Keratinocyte (primary cell): ENCODE measurements at regions not wholly inside any gene's neighbourhood (a gene's known extent, or its start where the extent isn't known, plus 50 kb on each side); places are given as distances from the start of the nearest gene placed in this dataset.

Source experiments
- DNase-seq: peaks from one replicate; pipeline ENCODE4 v3.0.0-alpha.2; 2011; ENCODE audit warnings: low read depth, missing footprints, low spot score
- FAIRE-seq: peaks from 2 replicates; lab custom pipeline; 2011; peaks lifted over from hg19 to GRCh38; lab: Jason Lieb, UNC
- H2AFZ ChIP-seq: 2 replicates; pipeline ENCODE4 v1.6.0; 2012; ENCODE audit warnings: low read length, control low read depth, inconsistent platforms; ENCODE audit not compliant: control insufficient read depth
- H3K27ac ChIP-seq: 2 replicates; pipeline ENCODE4 v1.5.1; 2011; ENCODE audit warnings: low read length; ENCODE audit not compliant: control insufficient read depth, insufficient read depth
- H3K27me3 ChIP-seq: 3 replicates; pipeline ENCODE4 v1.6.0; 2011; ENCODE audit warnings: low read length; ENCODE audit not compliant: control insufficient read depth, insufficient read depth; ENCODE audit errors: extremely low read depth
- H3K36me3 ChIP-seq, 2 experiments: 2 replicates in 1 of 2; 3 replicates in 1 of 2; pipeline ENCODE4 v1.5.1; 2011; ENCODE audit warnings: low read length in 2 of 2, mild to moderate bottlenecking in 1 of 2; ENCODE audit not compliant: control insufficient read depth in 2 of 2, insufficient read depth in 2 of 2; ENCODE audit errors: extremely low read depth in 1 of 2
- H3K4me1 ChIP-seq: 3 replicates; pipeline ENCODE4 v1.5.1; 2011; ENCODE audit warnings: low read length; ENCODE audit not compliant: control insufficient read depth, insufficient read depth; ENCODE audit errors: extremely low read depth
- H3K4me2 ChIP-seq: 3 replicates; pipeline ENCODE4 v1.6.0; 2011; ENCODE audit warnings: low read depth, low read length; ENCODE audit not compliant: control insufficient read depth, insufficient read depth; ENCODE audit errors: extremely low read depth
- H3K4me3 ChIP-seq, 3 experiments: fragments of 200-600 bp in 1 of 3; sonication (generic) in 1 of 3; 2 replicates in 2 of 3; 3 replicates in 1 of 3; pipeline ENCODE4 v1.5.1; 2011 to 2016; ENCODE audit warnings: low read length in 3 of 3, mild to moderate bottlenecking in 3 of 3, control low read depth in 2 of 3, inconsistent platforms in 1 of 3, low read depth in 1 of 3, mixed read lengths in 1 of 3, mixed run types in 1 of 3, moderate library complexity in 1 of 3; ENCODE audit not compliant: control insufficient read depth in 2 of 3, insufficient read depth in 2 of 3; ENCODE audit errors: extremely low read depth in 1 of 3
- H3K79me2 ChIP-seq: 2 replicates; pipeline ENCODE4 v1.6.0; 2012; ENCODE audit warnings: low read length; ENCODE audit not compliant: control insufficient read depth, insufficient read depth
- H3K9ac ChIP-seq: 3 replicates; pipeline ENCODE4 v1.6.0; 2011; ENCODE audit warnings: low read length; ENCODE audit not compliant: control insufficient read depth, insufficient read depth; ENCODE audit errors: extremely low read depth
- H3K9me1 ChIP-seq: 3 replicates; pipeline ENCODE4 v1.6.0; 2011; ENCODE audit warnings: low read length; ENCODE audit not compliant: control insufficient read depth, insufficient read depth; ENCODE audit errors: extremely low read depth
- H3K9me3 ChIP-seq: 2 replicates; pipeline ENCODE4 v1.5.1; 2012; ENCODE audit warnings: low read depth, low read length; ENCODE audit not compliant: control insufficient read depth
- H4K20me1 ChIP-seq: 3 replicates; pipeline ENCODE4 v1.6.0; 2011; ENCODE audit warnings: low read length; ENCODE audit not compliant: control insufficient read depth, insufficient read depth; ENCODE audit errors: extremely low read depth
- CTCF ChIP-seq, 3 experiments: IDR thresholded peaks in 1 of 3; conservative IDR thresholded peaks in 1 of 3; optimal IDR thresholded peaks in 1 of 3; 2 replicates in 2 of 3; 3 replicates in 1 of 3; pipeline versions ENCODE3 to v1.5.1; 2011; ENCODE audit warnings: low read length in 3 of 3, mild to moderate bottlenecking in 3 of 3, moderate library complexity in 2 of 3, control low read depth in 1 of 3, inconsistent platforms in 1 of 3; ENCODE audit not compliant: insufficient read depth in 2 of 3; ENCODE audit errors: extremely low read depth in 1 of 3
- EZH2 ChIP-seq: IDR thresholded peaks from one replicate; pipeline ENCODE4 v1.6.1; 2012; ENCODE audit warnings: inconsistent platforms, mild to moderate bottlenecking, low read length, moderate library complexity
- dilution Hi-C: fragments of 300-500 bp; cut with MboI; formaldehyde crosslinking; loops from one replicate; pipeline ENCODE4 v1.7.0; 2020; ENCODE audit warnings: low sequenced_read_pairs; ENCODE audit not compliant: extremely low pct_ligation_motif_present

- dilution Hi-C loops: no loop called here
- Histone ChIP-seq H3K27ac (no peak overlapping the region), H3K36me3 (no peaks in the 10 kb centered on the region), H3K4me3 (no peak overlapping the region), H3K9me1 (no peaks in the 10 kb centered on the region), H3K79me2 (no peaks in the 10 kb centered on the region), H3K9ac (no peak overlapping the region), H3K4me1 (no peaks in the 10 kb centered on the region), H3K4me2 (no peak overlapping the region), H3K27me3 (no peaks in the 10 kb centered on the region), H2AFZ (no peak overlapping the region), H3K9me3 (no peaks in the 10 kb centered on the region), H4K20me1 (no peaks in the 10 kb centered on the region)
- TF ChIP-seq CTCF (optimal IDR thresholded peaks at IDR 0.05 in 1 of 3, IDR thresholded peaks at IDR 0.05 in 1 of 3, conservative IDR thresholded peaks at IDR 0.05 in 1 of 3; ENCODE audit: extremely low read depth in 1 of 3, insufficient read depth in 2 of 3, low read length in 3 of 3): no peak
- TF ChIP-seq EZH2: no peak
- no peak for DNase-seq
- no peak for FAIRE-seq
Observed at GRCh38 chr16:66212428-66212827, 154.1 kb upstream of the CDH5 start.

GRCh38 chr16:66211651-66212050, 154.8 kb upstream of the CDH5 start:
- Histone ChIP-seq H3K4me1 (no peaks in the 10 kb centered on the region), H2AFZ (no peak overlapping the region), H4K20me1 (no peaks in the 10 kb centered on the region), H3K4me2 (no peak overlapping the region), H3K9me3 (no peaks in the 10 kb centered on the region), H3K9ac (no peak overlapping the region), H3K4me3 (no peak overlapping the region), H3K79me2 (no peaks in the 10 kb centered on the region), H3K27me3 (no peaks in the 10 kb centered on the region), H3K27ac (no peak overlapping the region), H3K36me3 (no peaks in the 10 kb centered on the region), H3K9me1 (no peaks in the 10 kb centered on the region)
- FAIRE-seq (no peak), DNase-seq (no peak)
- TF ChIP-seq EZH2: no peak
- no peak for TF ChIP-seq CTCF (optimal IDR thresholded peaks at IDR 0.05 in 1 of 3, IDR thresholded peaks at IDR 0.05 in 1 of 3, conservative IDR thresholded peaks at IDR 0.05 in 1 of 3; ENCODE audit: extremely low read depth in 1 of 3, insufficient read depth in 2 of 3, low read length in 3 of 3)
- dilution Hi-C loops: no loop called here
